ENCODE measurements at regions not wholly inside any gene's neighbourhood (a gene's known extent, or its start where the extent isn't known, plus 50 kb on each side); places are given as distances from the start of the nearest gene placed in this dataset.

GRCh38 chr4:111991797-111992196, 153.5 kb upstream of the FAM241A start:
- Histone ChIP-seq H4K8ac (ENCODE audit: low read depth in 2 of 2, low read length in 2 of 2) (no peak overlapping the region), H3K36me3 (ENCODE audit: control insufficient read depth, insufficient read depth, low read length) (no peaks in the 10 kb centered on the region), H2BK20ac (ENCODE audit: low read depth, low read length) (no peak overlapping the region), H2BK120ac (ENCODE audit: low read depth, low read length) (no peak overlapping the region), H3K4me2 (ENCODE audit: low read depth, low read length) (no peak overlapping the region), H2BK5ac (ENCODE audit: low read depth, low read length, poor library complexity, severe bottlenecking) (no peak overlapping the region), H3K23ac (ENCODE audit: low read depth, low read length) (no peak overlapping the region), H3K18ac (ENCODE audit: low read depth, low read length) (no peak overlapping the region), H3K9ac (ENCODE audit: low read depth, low read length) (no peak overlapping the region), H3K56ac (ENCODE audit: extremely low read depth, insufficient read depth, low read length) (no peak overlapping the region), H3K4ac (ENCODE audit: low read depth, low read length) (no peak overlapping the region), H2BK15ac (ENCODE audit: low read depth, low read length) (no peak overlapping the region), H4K91ac (ENCODE audit: insufficient read depth, low read depth, low read length) (no peak overlapping the region), H2AK5ac (ENCODE audit: low read depth, low read length) (no peak overlapping the region), H3K9me1 (ENCODE audit: insufficient read depth, low read length) (no peaks in the 10 kb centered on the region), H3K27me3 (ENCODE audit: control insufficient read depth, insufficient read depth, low read length) (no peaks in the 10 kb centered on the region; the same call in 1 of the 2 replicates), H3K27ac (ENCODE audit: insufficient read depth, low read length) (no peak overlapping the region), H3K4me3 (ENCODE audit: insufficient read depth, low read depth, low read length) (no peak overlapping the region), H4K20me1 (ENCODE audit: insufficient read depth, low read length) (no peaks in the 10 kb centered on the region), H3K9me3 (ENCODE audit: control insufficient read depth, insufficient read depth, low read length) (no peaks in the 10 kb centered on the region), H2AK9ac (replicated peaks; ENCODE audit: low read depth, low read length, poor library complexity) (no peak overlapping the region), H3K79me1 (ENCODE audit: low read depth in 1 of 2, low read length in 2 of 2) (no peaks in the 10 kb centered on the region), H4K5ac (ENCODE audit: low read depth, low read length) (no peak overlapping the region), H3K4me1 (ENCODE audit: control insufficient read depth, insufficient read depth, low read length) (no peaks in the 10 kb centered on the region), H2AFZ (replicated peaks; ENCODE audit: low read length, poor library complexity) (no peak overlapping the region), H3K14ac (replicated peaks; ENCODE audit: low read depth, low read length) (no peak overlapping the region)
- intact Hi-C loops (cut with micrococcal nuclease) = no loop called here
- DNase-seq (peak; percentile 53), ATAC-seq (ENCODE audit: low read depth) (peak; percentile 62)
- no CpG with 5 or more reads among the region's 3 CpGs for WGBS, 2 experiments (ENCODE audit: extremely low coverage in 2 of 2, insufficient read length in 1 of 2)
- TF ChIP-seq CHD1 (IDR thresholded peaks at IDR 0.05; ENCODE audit: low read depth, low read length) (no peak), RAD21 (IDR thresholded peaks at IDR 0.05; ENCODE audit: low read length) (no peak), ELK1 (IDR thresholded peaks at IDR 0.05; ENCODE audit: borderline replicate concordance, low read depth, low read length) (no peak), BHLHE40 (IDR thresholded peaks at IDR 0.05; ENCODE audit: low read depth, low read length) (peak; percentile 53), CTCF (conservative IDR thresholded peaks at IDR 0.05; ENCODE audit: low read depth, low read length) (no peak), SMC3 (IDR thresholded peaks at IDR 0.05; ENCODE audit: low read depth, low read length) (no peak), RCOR1 (IDR thresholded peaks at IDR 0.05; ENCODE audit: insufficient replicate concordance, low read length) (no peak), FOS (IDR thresholded peaks at IDR 0.05; ENCODE audit: low read depth, low read length) (0 out of 2 replicates have a peak, but pooled peaks have one; percentile 22), MAFK (IDR thresholded peaks at IDR 0.05; ENCODE audit: low read depth, low read length) (no peak)
- TF ChIP-seq, protein P1, sequence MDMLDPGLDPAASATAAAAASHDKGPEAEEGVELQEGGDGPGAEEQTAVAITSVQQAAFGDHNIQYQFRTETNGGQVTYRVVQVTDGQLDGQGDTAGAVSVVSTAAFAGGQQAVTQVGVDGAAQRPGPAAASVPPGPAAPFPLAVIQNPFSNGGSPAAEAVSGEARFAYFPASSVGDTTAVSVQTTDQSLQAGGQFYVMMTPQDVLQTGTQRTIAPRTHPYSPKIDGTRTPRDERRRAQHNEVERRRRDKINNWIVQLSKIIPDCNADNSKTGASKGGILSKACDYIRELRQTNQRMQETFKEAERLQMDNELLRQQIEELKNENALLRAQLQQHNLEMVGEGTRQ (IDR thresholded peaks at IDR 0.05; ENCODE audit: low read depth, low read length) = peak; percentile 59
- dilution Hi-C loops (cut with HindIII; ENCODE audit: low sequenced_read_pairs, unreplicated experiment) = no loop called here
- no TSS peak for BruUV-seq (replicated peaks)
- in situ Hi-C loops (cut with MboI; ENCODE audit: low sequenced_read_pairs) = no loop called here
- CTCF ChIA-PET = no interaction called here
- POLR2A ChIA-PET (ENCODE audit: unreplicated experiment) = no interaction called here

Data from IMR-90 (cell line).